HG03575 (cell line): ENCODE measurements at regions not wholly inside any gene's neighbourhood (a gene's known extent, or its start where the extent isn't known, plus 50 kb on each side); places are given as distances from the start of the nearest gene placed in this dataset.

ENCODE experiments used
- ATAC-seq: cut with Tn5 transposase; IDR thresholded peaks from one replicate; pipeline ENCODE4 v1.9.1; 2021; ENCODE audit not compliant: unreplicated experiment, insufficient number of reproducible peaks, low FRiP score; ENCODE audit errors: extremely low read depth

GRCh38 chrX:51954592-51954991 lies 61.2 kb downstream of the MAGED1 start:
- ATAC-seq, result no peak

- peak; percentile 94 for ATAC-seq
Measured at GRCh38 chrX:51955200-51955599, 61.8 kb downstream of the MAGED1 start.

DNA sequence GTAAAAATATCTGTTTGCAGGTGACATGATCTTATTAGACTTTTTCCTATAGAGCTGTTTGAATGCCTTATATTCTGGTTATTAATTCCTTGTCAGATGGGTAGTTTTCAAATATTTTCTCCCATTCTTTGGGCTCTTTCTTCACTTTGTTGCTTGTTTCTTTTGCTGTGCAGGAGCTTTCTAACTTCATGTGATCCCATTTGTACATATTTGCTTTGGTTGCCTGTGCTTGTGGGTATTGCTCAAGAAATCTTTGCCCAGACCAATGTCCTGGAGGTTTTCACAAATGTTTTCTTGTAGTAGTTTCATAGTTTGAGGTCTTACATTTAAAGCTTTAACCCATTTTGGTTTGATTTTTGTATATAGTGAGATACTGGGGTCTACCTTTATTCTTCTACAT lies 63.0 kb downstream of the MAGED1 start:
- no peak for ATAC-seq

DNA sequence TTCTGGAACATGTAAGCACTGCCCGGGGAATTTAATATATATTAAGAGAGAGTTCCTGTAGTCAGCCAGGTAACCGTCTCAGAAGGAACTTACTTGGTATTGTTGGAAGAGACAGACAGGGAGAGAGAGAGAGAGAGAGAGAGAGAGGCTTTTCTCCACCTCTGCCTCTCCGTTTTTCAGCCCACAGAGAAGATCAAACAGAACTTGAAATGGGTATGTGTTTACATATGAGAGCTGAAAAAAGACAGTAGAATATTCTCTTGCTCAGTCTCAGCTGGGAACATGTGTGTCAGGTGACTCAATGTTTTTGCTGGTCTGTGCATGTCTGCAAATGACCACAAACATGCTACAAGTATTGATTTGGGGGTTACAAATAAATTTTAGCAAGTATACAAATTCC lies 81.9 kb downstream of the MAGED1 start:
- no peak for ATAC-seq

GRCh38 chrX:51975811-51976210 lies 82.4 kb downstream of the MAGED1 start:
- ATAC-seq, result no peak

DNA sequence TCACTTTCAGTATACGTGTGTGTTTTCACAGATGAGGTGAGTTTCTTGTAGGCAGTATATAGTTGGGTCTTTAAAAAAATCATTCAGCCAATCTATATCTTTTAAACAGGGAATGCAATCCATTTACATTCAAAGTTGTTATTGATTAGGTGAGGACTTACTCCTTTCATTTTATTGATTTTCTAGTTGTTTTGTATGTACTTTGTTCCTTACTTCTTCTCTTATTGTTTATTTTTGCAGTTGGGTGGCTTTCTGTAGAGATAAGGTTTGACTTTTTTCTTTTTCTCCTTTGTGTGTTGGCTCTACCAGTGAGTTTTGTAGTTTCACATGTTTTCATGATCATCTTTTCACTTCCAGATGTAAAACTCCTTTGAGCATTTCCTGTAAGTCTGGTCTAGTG lies 83.1 kb downstream of the MAGED1 start:
- ATAC-seq, result no peak
